HG02973 (cell line): ENCODE measurements at regions not wholly inside any gene's neighbourhood (a gene's known extent, or its start where the extent isn't known, plus 50 kb on each side); places are given as distances from the start of the nearest gene placed in this dataset.

Experiments used
- ATAC-seq: cut with Tn5 transposase; IDR thresholded peaks from one replicate; pipeline ENCODE4 v1.9.1; 2021; ENCODE audit warnings: moderate library complexity; ENCODE audit not compliant: unreplicated experiment

DNA sequence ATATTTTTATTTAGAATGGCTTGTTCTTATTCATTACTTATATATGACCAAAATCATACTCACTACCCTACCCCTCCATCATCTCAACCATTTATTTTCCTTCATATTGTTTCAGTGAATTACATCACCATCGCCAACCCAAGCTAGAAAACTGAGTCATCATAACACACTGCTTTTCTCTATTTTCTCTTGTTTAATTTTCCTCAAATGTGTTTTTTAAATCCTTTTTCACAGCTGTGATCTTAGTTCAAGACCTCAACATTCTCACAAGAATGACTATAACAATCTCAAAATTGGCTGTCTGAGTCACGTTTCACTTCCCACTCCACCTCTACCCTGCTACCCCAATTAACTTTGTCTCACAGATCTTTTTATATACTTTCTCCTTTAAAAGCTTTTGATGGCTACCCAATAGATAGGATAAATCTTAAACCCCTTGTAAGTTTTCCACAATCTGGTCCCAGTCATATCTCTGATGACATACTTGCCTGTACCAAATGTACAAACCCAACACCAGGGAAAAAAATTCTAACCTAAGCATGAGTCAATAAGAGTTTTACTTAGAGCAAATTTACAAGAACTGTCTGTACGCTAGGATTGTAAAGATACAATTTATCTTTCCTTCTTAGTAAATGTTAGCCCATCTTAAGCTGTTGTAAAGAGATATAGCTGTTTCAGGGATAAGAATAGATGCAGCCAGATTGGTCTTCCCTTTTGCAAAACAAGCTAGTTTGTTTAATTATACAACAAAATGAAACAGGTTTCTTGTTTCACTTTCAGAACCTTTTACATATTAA is 635.1 kb upstream of the SLC39A10 start:
- peak; percentile 83 for ATAC-seq

DNA sequence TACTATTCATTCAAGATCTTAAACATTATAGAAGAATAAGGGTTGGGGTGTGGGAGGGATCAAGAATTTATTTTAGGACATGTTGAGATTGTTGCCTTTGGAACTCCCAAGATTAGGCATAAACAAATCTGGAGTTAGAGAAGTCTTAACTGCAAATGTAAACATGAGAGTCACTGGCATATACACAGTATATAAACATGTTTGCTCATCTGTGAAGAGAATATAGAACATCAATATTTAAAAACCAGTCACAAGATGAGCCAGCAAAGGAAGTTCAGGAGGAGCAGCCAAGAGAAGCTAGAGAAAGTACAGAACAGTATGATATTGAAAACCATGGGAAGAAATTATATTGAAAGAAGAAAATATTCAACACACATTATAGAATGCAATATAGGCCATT is 638.6 kb upstream of the SLC39A10 start:
- no peak for ATAC-seq

DNA sequence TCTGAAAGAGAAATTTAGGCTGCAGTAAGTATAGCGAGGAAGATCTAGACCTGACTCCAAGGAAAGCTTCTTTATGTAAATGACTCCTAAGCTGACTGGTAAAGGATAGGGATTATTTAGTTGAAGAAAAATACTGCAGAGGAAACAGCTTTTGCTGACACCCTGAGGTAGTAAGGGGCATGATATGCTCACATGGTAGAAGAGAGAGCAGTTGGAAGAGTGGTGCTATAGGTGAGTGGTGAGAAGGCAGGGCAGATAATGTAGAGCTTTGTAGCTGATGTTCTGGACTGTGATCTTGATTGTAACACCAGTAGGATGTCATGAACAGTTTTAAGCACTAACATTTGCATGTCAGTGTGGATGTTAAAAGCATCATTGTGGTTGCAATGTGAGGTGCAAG is 639.1 kb upstream of the SLC39A10 start:
- ATAC-seq: no peak

DNA sequence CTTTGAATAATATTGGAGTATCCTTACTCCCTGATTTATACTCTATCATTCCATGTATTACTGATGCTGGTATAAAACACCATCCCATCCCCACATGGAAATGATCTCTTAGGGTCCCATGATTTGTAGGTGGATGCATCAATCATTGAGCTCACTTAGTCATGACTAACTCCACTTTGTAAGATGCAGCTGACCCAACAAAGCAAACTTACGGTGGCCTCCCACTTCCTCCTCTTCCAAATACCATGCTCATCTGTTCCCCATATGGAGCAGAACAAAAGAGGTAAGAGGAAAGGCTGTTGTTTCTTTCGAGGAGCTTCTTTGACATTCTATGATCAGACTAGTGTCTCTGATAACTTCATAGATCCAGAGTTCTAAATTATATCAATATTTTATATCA is 640.2 kb upstream of the SLC39A10 start:
- no peak for ATAC-seq

DNA sequence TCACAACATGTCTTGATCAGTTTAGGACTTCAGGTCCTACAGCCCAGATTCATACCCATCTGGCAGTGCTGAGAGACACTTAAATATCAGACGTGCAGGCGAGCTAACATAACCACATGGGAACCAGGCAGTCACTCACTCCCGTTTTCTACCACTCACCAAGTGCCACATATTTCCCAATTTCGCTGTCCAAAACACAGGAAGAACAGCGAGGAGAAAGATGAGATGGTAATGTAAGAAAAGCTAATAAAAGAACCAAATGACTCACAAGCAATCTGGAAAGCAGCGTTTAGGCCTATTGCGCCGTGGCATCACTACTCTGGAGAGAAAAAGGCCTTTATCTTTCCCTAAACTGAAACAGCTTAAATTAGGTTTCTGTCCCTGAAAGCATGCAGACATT is 647.8 kb upstream of the SLC39A10 start:
- no peak for ATAC-seq

DNA sequence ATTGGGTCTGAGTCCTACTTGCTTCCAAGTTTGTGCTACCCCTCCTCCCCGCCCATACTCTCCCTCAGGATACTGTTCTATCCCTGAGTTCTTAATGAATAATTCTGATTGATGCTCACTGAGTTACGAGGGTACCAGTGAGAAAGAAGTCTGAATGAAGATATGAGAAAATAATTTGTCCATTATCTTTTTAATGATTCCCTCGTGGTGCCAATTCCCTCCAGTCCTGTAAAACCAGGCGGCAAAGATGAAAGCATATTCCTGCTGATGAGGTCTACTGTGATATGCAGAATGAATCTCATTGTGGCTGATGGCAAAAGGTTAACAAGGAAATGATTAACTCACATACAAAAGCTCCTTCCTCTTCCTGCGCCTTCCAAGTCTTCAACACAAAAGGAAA is 650.2 kb upstream of the SLC39A10 start:
- no peak for ATAC-seq

DNA sequence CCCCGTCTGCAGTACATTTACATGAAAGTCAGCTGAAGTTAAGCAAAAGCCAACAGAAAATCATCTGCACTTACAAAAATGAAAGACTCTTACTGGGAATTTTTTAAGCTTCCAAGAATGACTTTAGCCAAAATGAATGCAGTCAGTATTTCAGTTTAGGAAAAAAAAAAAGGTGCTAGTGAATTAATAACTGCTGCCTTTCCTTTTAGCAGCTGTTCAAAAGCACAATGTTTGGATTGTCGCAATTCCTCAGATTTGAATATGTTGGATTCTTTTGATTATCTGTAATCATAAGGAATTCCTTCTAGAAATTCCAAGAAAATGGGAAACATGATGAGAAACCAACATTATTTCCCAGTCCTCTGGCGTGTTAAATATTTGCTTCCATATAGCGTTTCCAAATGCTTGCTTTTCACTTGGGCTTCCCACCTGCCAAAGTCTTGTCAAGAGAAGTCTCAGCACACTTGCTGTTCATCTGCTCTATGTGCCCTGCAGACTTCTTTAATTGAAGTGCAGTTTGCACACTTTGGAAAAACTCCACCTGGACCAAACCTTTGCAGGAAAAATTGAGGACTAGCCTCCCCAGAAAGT is 653.0 kb upstream of the SLC39A10 start:
- ATAC-seq: no peak

DNA sequence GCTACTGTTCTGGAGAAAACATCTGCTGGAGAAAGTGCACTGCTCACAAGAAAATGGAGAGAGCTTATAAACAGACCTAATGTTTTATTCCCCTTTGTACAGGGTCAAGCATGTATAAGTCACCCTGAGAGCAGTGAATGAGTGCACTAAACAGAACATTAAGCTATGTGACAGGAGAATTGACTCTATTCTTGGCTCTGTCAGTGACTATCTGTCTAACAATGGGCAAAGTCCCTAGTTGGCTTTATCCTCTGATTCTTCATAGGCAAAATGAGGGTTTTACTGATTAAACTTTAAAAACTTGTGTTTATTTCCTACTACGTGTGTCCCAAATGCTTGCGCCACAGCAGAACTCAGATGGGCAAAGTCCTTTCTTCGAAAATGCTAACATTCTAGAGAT is 655.1 kb upstream of the SLC39A10 start:
- ATAC-seq: no peak

DNA sequence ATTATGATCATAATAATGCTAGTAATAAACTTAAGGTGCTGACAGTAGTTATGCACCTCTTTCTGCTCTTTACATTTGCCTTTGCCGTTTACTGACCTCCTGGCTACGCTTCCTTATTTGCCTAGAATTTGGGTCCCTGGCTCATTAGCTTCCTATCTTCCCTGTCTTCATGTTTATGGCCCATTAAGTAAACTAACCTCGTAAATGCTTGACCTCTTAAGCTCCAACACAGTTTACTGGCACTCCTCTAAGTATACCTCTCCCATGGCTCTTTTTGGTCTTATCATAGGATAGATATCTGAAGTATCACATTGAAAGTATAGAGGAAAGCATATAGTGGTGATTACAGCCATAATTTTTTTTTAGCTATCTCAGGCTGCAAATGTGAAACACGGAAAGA is 657.3 kb upstream of the SLC39A10 start:
- ATAC-seq: no peak

DNA sequence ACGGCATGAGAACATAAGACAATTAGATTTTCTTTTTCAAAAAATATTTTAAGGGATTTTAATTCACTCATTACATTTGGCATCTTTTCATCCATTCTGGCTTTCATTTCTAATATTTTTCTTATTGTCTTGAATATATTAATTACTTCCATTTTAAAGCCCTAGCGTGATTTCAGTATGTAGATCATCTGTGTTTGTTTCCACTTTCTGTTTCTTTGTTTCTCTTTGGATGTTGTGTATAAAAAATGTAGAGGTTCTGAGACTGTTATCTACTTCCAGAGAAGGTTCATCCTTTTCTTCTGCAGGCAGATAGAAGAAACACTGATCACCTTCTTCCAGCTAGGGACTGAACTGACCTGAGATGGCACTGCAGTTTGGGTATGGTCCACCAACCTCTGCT is 664.4 kb upstream of the SLC39A10 start:
- ATAC-seq: no peak

DNA sequence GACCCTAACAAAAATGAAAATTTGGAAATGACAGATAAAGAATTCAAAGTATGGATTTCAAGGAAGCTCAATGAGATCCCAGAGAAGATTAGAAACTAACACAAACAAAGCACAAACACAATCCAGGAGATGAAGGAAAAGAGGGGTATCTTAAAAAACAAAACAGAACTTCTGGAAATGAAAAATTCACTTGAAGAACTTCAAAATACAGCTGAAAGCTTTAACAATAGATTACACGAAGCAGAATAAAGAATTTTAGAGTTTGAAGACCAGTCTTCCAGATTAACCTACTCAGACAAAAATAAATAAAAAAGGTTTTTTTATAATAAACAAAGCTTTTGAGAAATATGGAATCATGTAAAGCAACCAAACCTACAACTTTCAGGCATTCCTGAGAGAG is 671.8 kb upstream of the SLC39A10 start:
- no peak for ATAC-seq

DNA sequence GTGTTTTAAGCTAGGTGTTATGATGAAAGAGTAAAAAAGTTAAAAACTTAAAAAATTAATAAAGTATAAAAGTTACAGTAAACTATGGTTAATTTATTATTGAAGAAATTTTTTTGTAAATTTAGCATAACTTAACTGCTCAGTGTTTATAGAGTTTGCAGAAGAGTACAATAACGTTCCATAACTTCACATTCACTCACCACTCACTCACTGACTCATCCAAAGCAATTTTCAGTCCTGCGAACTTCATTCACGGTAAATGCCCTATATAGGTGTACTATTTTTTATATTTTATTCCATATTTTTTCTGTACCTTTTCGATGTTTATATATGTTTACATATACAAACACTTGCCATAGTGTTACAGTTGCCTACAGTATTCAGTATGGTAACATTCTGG is 694.8 kb upstream of the SLC39A10 start:
- ATAC-seq: no peak

DNA sequence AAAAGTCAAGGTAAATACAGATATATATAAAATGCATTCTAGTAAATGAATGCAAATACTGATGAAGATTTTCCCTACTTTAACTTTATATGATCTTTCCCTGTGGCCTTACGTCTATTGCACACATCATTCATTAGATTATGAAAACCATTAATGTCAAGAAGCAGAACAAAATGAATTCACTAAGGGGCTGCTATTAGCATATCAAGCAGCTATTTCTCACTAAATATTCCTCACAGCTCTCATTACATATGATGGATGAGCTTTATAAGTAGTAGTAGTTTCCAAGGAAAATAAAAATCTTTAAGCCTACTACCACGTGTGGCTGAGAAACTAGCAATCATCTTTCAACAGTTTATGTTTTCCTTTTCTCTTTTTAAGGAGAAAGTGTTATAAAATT is 702.8 kb upstream of the SLC39A10 start:
- no peak for ATAC-seq

DNA sequence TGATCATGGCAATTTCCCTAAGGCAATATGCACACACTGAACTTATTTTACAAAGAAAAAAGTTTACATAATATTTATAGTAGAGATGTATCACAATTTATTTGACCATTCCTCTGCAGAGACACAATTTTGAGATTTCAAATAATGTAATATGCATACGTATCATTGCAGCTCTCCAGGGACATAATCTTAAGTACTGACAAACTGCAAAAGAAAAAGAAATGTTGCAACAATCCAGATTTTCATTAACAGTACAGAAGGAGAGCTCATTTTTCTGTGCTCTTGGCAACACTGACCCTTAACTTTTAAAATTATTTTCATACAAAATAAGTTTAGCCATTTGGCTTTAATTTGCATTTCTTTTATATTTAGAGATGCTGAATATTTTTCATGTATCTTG is 710.2 kb upstream of the SLC39A10 start:
- no peak for ATAC-seq

DNA sequence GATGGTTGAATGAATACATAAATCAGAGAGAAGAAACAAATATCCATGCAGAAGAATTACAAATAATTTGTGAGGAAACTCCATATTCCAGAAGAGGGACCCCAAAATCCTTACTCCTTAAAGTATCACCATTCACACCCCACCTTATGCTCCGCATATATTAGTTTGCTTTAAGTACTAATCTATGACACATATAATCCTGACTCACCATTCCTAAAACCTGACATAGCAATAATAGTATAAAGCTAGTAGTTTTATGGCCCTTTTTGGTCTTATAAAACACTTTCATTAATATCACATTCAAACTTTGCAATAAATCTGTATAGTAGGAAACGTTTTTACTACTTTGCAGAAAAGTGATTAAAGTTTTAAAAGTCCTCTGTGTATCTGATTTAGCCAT is 719.0 kb upstream of the SLC39A10 start:
- no peak for ATAC-seq

DNA sequence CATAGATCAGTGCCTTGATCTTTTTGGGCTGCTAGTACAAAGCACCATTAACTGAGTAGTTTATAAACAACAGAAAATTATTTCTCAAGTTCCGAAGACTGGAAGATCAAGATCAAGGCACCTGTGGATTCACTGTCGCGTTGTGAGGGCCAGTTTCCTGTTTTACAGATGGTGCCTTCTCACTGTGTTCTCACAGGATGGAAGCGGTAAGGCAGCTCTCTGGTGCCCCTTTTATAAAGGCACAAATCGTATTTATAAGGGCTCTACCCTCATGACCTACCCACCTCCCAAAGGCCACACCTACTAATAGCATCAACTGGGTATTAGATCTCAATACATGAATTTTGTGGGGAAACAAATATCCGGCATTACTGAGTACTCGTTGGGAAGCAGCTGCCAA is 729.5 kb upstream of the SLC39A10 start:
- no peak for ATAC-seq

DNA sequence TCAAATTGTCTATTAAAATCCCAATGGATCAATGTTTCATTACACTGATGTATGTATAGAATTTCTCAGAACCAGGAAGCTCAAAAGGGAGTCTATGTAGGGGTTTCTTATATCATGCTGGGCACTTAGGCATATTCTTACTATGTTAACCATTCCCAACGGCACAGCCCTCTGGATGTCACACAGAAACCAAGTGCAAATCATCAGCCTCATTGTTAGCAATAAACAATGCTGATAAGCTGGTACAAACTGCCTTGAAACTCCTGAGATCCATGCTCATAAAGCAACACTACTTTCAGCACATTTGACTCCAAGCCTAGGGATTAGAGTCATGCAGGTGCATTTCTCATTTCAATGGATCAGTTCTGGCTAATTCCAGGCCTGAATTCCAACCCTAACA is 730.2 kb upstream of the SLC39A10 start:
- ATAC-seq: no peak

DNA sequence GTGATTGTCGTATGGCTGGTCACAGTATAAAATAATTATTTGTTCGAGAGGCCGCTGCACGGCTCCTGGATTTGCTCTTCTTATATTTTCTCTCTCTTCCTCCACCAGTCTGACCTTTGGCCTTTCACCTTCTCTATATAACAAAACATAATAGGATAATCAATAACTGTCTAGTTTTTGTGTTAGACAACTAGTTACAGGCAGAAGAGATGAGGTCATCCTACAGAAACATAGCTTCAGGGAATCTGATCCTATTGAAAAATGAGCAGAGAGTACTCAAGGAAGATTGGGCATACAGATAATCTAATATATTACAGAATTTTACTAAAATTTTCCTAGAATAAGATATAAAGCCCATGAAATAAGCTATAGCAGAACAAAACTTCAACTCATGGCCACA is 731.3 kb upstream of the SLC39A10 start:
- no peak for ATAC-seq

DNA sequence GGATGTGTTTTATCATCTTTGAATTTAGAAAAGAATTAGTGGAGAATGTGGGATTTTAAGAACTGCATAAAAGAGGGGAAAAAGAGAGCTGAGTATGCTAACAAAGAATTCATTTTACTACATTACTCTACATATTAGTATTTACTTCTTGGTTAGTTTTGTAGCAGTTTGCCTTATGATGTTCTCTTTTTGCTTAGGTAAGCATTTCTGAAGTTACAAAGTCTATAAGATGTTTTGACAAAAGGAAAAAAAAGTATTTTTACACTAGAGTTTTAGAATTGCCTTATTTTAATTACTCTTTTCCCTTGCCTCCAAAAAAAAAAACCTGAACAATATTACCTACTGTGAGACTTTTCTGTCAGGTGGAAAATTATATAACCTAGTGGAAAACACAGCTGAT is 739.5 kb upstream of the SLC39A10 start:
- ATAC-seq: no peak

DNA sequence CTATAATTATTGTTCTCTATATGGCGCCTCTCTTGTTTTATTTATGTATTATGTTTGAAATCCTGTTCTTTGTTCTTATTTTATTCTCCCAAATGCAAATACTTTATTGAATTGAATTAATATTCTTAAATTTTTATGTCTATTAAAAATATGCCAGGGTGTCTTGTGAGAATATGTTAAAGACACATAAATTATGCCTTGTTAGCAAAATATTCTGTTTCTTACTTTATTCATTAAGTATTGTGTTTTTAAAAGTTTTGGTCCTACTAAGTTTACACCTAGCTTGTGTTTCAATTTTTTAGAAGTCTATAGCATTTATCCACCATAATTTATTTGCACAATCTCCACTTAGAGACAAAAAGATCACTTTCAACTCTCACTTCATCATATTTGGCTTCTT is 741.5 kb upstream of the SLC39A10 start:
- ATAC-seq: no peak

DNA sequence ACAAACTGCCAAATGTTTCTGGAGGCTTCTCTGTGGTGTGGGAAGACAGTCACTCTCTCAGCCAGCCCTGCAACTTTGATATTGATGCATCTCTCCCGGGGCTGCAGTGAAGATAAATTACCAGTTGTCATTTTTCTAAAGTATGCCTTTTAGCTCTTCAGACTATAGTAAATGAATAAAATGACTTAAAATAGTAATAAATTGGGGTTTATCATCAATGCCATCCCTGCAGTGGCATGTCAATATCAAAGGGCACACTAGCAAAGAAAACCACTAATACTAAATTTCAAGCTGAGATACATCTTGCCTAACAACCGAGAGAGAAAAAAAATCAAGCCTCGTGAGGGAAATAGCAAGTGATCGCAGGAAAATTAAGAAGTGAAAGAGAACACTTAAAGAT is 749.5 kb upstream of the SLC39A10 start:
- no peak for ATAC-seq

DNA sequence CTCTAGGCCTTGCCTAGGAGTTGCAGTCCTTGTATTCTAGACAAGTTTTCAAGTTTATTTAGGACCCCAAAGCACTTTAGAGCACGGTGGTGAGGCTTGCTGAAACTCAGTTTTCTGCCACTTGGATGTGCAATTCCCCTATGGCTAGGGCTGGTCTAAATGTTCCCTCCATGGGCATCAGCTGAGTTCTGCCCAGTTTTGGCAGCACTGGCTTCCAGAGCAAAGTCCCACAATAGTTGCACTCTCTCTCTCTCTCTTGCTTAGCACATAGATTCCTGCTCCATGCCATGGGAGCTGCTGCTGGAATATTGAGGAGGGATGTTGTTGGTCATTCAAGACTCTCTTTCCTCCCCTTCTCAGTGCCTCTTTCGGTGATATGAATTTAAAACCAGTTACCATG is 760.2 kb upstream of the SLC39A10 start:
- ATAC-seq: no peak

DNA sequence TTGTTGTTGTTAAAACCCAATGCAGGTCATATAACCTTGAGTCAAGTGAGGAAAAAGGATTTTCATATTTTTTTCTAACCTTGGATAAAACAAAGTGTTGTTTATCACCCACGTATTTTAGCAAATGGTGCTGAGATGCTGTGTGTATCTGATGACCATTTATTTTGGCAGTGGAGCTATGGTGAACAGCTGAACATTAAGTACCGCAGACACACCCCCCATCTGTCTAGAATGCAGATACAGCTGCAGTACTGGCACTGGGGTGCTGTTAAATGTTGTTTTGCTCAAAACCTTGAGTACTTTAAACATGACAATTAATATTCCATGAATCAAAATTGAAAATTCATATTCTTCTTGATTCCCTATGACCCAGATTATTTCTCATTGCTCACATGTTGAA is 773.3 kb upstream of the SLC39A10 start:
- no peak for ATAC-seq
